B cell (primary cell): ENCODE measurements at regions not wholly inside any gene's neighbourhood (a gene's known extent, or its start where the extent isn't known, plus 50 kb on each side); places are given as distances from the start of the nearest gene placed in this dataset.

ENCODE experiments used
- ATAC-seq: fragments of 200-7000 bp; cut with Tn5 transposase; one replicate; pipeline ENCODE4 v1.10.0; 2021; ENCODE audit warnings: low read depth, mild to moderate bottlenecking, moderate number of reproducible peaks, moderate library complexity
- CTCF ChIA-PET: fragments of 350-600 bp; sonication (Branson Sonifier 250); formaldehyde crosslinking; loops from one replicate; lab custom pipeline; 2021; ENCODE audit warnings: antibody characterized with exemption, inconsistent platforms; lab: Charles Lee
- POLR2A ChIA-PET: fragments of 350-600 bp; sonication (Branson Sonifier 250); formaldehyde crosslinking; loops from one replicate; lab custom pipeline; 2021; ENCODE audit warnings: antibody characterized with exemption; lab: Charles Lee
- DNase-seq: peaks from one replicate; pipeline ENCODE4 v3.0.0; 2013
- H2AFZ ChIP-seq: 2 replicates; pipeline ENCODE4 v1.6.1; 2012; ENCODE audit warnings: mild to moderate bottlenecking, low read depth, low read length; ENCODE audit not compliant: insufficient read depth, poor library complexity, severe bottlenecking
- H3K27ac ChIP-seq, 2 donors: 1 replicate in 1 of 2; 2 replicates in 1 of 2; pipeline ENCODE4 v1.5.1; 2012 to 2013; ENCODE audit warnings: low read length in 2 of 2, mild to moderate bottlenecking in 2 of 2, moderate library complexity in 1 of 2
- H3K27me3 ChIP-seq, 4 experiments: fragments of 200-600 bp in 1 of 4; sonication (generic) in 1 of 4; replicated peaks in 1 of 4; 1 replicate in 2 of 4; 2 replicates in 2 of 4; pipeline versions ENCODE4 v1.6.1 to v1.7.0; 2013 to 2016; ENCODE audit warnings: low read length in 3 of 4, mild to moderate bottlenecking in 2 of 4, mixed read lengths in 1 of 4, moderate library complexity in 1 of 4; ENCODE audit not compliant: insufficient read depth in 4 of 4, control insufficient read depth in 3 of 4; ENCODE audit errors: control extremely low read depth in 1 of 4
- H3K36me3 ChIP-seq, 2 experiments: replicated peaks in 1 of 2; 1 replicate in 1 of 2; 2 replicates in 1 of 2; pipeline versions ENCODE4 v1.6.1 to v1.7.1; 2013; ENCODE audit warnings: low read length in 1 of 2; ENCODE audit not compliant: insufficient read depth in 2 of 2, control insufficient read depth in 1 of 2; ENCODE audit errors: control extremely low read depth in 1 of 2, extremely low read depth in 1 of 2
- H3K4me1 ChIP-seq, 2 donors: fragments of 200-600 bp in 1 of 2; sonication (generic) in 1 of 2; 1 replicate in 1 of 2; 2 replicates in 1 of 2; pipeline versions ENCODE4 v1.5.1 to v1.6.1; 2013 to 2017; ENCODE audit warnings: low read length in 2 of 2; ENCODE audit not compliant: control insufficient read depth in 2 of 2, insufficient read depth in 2 of 2
- H3K4me2 ChIP-seq: replicated peaks from 2 replicates; pipeline ENCODE3; 2012; ENCODE audit warnings: mild to moderate bottlenecking, low read depth, low read length; ENCODE audit not compliant: poor library complexity, severe bottlenecking
- H3K4me3 ChIP-seq, 5 experiments: fragments of 200-600 bp in 1 of 5; sonication (generic) in 1 of 5; 1 replicate in 3 of 5; 2 replicates in 2 of 5; pipeline versions ENCODE4 v1.5.1 to v1.7.0; 2011 to 2016; ENCODE audit warnings: low read length in 4 of 5, mild to moderate bottlenecking in 4 of 5, low read depth in 2 of 5, control low read depth in 1 of 5, moderate library complexity in 1 of 5; ENCODE audit not compliant: insufficient read depth in 1 of 5; ENCODE audit errors: control extremely low read depth in 1 of 5, extremely low read depth in 1 of 5
- H3K79me2 ChIP-seq: fragments of 200-600 bp; sonication (generic); one replicate; pipeline ENCODE4 v1.6.0; 2016; ENCODE audit warnings: low read length; ENCODE audit not compliant: control insufficient read depth, insufficient read depth
- H3K9ac ChIP-seq: fragments of 200-600 bp; sonication (generic); 2 replicates; pipeline ENCODE4 v1.6.1; 2017; ENCODE audit warnings: mild to moderate bottlenecking, low read length, moderate library complexity
- H3K9me3 ChIP-seq, 3 donors: one replicate each; pipeline versions ENCODE4 v1.6.1 to v1.7.1; 2013; ENCODE audit warnings: low read length in 2 of 3; ENCODE audit not compliant: control insufficient read depth in 2 of 3, insufficient read depth in 1 of 3; ENCODE audit errors: control extremely low read depth in 1 of 3
- H4K20me1 ChIP-seq: 2 replicates; pipeline ENCODE4 v1.6.0; 2012; ENCODE audit warnings: mild to moderate bottlenecking, low read length; ENCODE audit not compliant: insufficient read depth, control insufficient read depth, poor library complexity, severe bottlenecking
- H3K27ac Mint-ChIP-seq: one replicate; pipeline ENCODE4 v1.8.0; 2021; ENCODE audit warnings: mixed read lengths
- H3K27me3 Mint-ChIP-seq: one replicate; pipeline ENCODE4 v1.8.0; 2021; ENCODE audit warnings: mixed read lengths
- H3K4me1 Mint-ChIP-seq: one replicate; pipeline ENCODE4 v1.8.0; 2021; ENCODE audit warnings: mixed read lengths
- H3K4me3 Mint-ChIP-seq: one replicate; pipeline ENCODE4 v1.8.0; 2021; ENCODE audit warnings: mixed read lengths
- H3K9me3 Mint-ChIP-seq: one replicate; pipeline ENCODE4 v1.8.0; 2022; ENCODE audit warnings: mixed read lengths; ENCODE audit not compliant: insufficient read depth
- EZH2 ChIP-seq: IDR thresholded peaks from 2 replicates; pipeline ENCODE4 v1.6.1; 2012; ENCODE audit warnings: borderline replicate concordance, low read depth, mild to moderate bottlenecking, moderate library complexity, low read length; ENCODE audit not compliant: insufficient read depth, poor library complexity, severe bottlenecking
- WGBS: methylation state at CpG from one replicate; pipeline ENCODE4 v1.1.5; 2013; ENCODE audit warnings: missing lambda C conversion rate; ENCODE audit not compliant: insufficient coverage; 5-methylcytosine and 5-hydroxymethylcytosine counted together
- intact Hi-C: fragments of 100-400 bp; cut with micrococcal nuclease; formaldehyde crosslinking; loops from one replicate; pipeline ENCODE4 v1.10.0; 2022
- TF ChIP-seq, protein P1 (sequence below): fragments of 200-600 bp; IDR thresholded peaks from one replicate; pipeline ENCODE4 v1.8.0; 2022; ENCODE audit warnings: antibody characterized with exemption, mild to moderate bottlenecking

GRCh38 chr4:167964766-167965373, 127.5 kb upstream of the ANXA10 start:
- no CpG with 5 or more reads among the region's 2 CpGs for WGBS

GRCh38 chr4:167966143-167966542, 126.2 kb upstream of the ANXA10 start:
- H3K4me3 ChIP-seq, result no peak overlapping the region
- H3K27ac ChIP-seq, result no peak overlapping the region
- ATAC-seq (no peak), DNase-seq (no peak)
- no peak overlapping the region for H3K4me2 ChIP-seq
- no peaks in the 10 kb centered on the region for H4K20me1 ChIP-seq
- no peak overlapping the region for H3K27ac Mint-ChIP-seq
- ChIA-PET CTCF (no interaction called here), POLR2A (no interaction called here)
- WGBS, result no CpG with 5 or more reads among the region's 2 CpGs
- no peak overlapping the region for H3K4me3 Mint-ChIP-seq
- TF ChIP-seq, protein P1, sequence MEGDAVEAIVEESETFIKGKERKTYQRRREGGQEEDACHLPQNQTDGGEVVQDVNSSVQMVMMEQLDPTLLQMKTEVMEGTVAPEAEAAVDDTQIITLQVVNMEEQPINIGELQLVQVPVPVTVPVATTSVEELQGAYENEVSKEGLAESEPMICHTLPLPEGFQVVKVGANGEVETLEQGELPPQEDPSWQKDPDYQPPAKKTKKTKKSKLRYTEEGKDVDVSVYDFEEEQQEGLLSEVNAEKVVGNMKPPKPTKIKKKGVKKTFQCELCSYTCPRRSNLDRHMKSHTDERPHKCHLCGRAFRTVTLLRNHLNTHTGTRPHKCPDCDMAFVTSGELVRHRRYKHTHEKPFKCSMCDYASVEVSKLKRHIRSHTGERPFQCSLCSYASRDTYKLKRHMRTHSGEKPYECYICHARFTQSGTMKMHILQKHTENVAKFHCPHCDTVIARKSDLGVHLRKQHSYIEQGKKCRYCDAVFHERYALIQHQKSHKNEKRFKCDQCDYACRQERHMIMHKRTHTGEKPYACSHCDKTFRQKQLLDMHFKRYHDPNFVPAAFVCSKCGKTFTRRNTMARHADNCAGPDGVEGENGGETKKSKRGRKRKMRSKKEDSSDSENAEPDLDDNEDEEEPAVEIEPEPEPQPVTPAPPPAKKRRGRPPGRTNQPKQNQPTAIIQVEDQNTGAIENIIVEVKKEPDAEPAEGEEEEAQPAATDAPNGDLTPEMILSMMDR, result no peak
- TF ChIP-seq EZH2, result no peak
- H3K27me3 ChIP-seq, result no peaks in the 10 kb centered on the region
- peaks cover 0 to 8% (median 0%) of the 10 kb centered on the region in 3 donors for H3K9me3 ChIP-seq
- H3K79me2 ChIP-seq, result no peaks in the 10 kb centered on the region
- no peaks in the 10 kb centered on the region for H3K27me3 Mint-ChIP-seq
- H3K9me3 Mint-ChIP-seq, result peaks cover 6% of the 10 kb centered on the region
- H3K4me1 ChIP-seq, result no peaks in the 10 kb centered on the region
- H3K36me3 ChIP-seq, result no peaks in the 10 kb centered on the region
- intact Hi-C loops, result no loop called here
- H3K9ac ChIP-seq, result no peak overlapping the region
- H3K4me1 Mint-ChIP-seq, result no peaks in the 10 kb centered on the region
- no peak overlapping the region for H2AFZ ChIP-seq

More at GRCh38 chr4:167964766-167965373, 127.5 kb upstream of the ANXA10 start:
- ChIA-PET POLR2A (no interaction called here), CTCF (no interaction called here)
- no peaks in the 10 kb centered on the region for H3K36me3 ChIP-seq
- H3K9ac ChIP-seq, result no peak overlapping the region
- peaks cover 6% of the 10 kb centered on the region for H3K9me3 Mint-ChIP-seq
- H3K27ac Mint-ChIP-seq, result no peak overlapping the region
- no peaks in the 10 kb centered on the region for H3K79me2 ChIP-seq
- intact Hi-C loops, result no loop called here
- no peaks in the 10 kb centered on the region for H3K27me3 ChIP-seq
- no peaks in the 10 kb centered on the region for H4K20me1 ChIP-seq
- H3K27ac ChIP-seq, result no peak overlapping the region
- TF ChIP-seq EZH2, result no peak
- TF ChIP-seq, protein P1, result no peak
- H3K4me2 ChIP-seq, result no peak overlapping the region
- H3K4me3 Mint-ChIP-seq, result no peak overlapping the region
- H3K9me3 ChIP-seq, result peaks cover 0 to 8% (median 0%) of the 10 kb centered on the region in 3 donors
- no peak overlapping the region for H2AFZ ChIP-seq
- no peak for DNase-seq
- no peaks in the 10 kb centered on the region for H3K4me1 ChIP-seq
- ATAC-seq, result no peak
- no peaks in the 10 kb centered on the region for H3K27me3 Mint-ChIP-seq
- H3K4me1 Mint-ChIP-seq, result no peaks in the 10 kb centered on the region
- no peak overlapping the region for H3K4me3 ChIP-seq
